Activated CD4-positive, alpha-beta T cell treated with anti-CD3 and anti-CD28 coated beads for 24 hours (primary cell): ENCODE measurements at regions not wholly inside any gene's neighbourhood (a gene's known extent, or its start where the extent isn't known, plus 50 kb on each side); places are given as distances from the start of the nearest gene placed in this dataset.

ENCODE experiments used
- DNase-seq, 2 donors: peaks; one replicate each; pipeline ENCODE4 v3.0.0-alpha.2; 2020; ENCODE audit warnings: low read depth in 2 of 2

DNA sequence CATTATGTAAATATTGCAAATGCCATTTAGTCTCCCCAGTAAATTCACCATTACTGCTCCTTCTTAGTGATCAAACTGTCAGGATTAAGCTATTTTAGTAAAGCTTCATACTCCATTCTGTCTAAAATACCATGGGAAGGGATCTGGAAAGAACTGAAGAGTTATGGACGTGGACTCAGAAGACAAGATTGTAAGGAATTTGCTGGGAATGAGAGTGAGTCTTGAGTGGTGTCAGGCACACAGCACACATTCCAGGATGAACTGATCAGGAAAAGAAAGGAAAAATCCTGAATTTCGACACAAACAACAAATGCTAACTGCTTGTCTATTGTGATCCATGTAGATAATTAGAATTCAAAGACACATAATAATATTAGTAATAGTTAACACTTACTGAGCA is 311.0 kb downstream of the CENPC start:
- DNase-seq: no peak

DNA sequence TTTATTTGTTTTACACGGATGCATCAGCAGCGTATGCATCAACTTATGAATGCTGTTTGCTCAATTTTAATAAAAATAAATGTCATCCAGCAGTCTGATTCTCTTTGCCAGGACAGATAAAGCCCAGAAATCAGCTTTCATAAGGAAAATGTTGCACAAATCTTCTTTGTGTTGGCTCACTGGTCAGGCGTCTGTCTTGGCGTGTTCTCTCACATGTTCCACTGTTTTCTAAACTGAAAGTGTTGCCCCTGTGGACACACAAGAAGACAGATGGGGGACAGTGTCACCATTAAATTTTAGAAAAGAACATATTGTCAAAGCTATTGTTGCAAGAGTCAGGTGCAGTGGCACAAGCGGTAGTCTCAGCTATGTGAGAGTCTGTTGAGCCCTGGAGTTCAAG is 316.2 kb downstream of the CENPC start:
- no peak for DNase-seq

DNA sequence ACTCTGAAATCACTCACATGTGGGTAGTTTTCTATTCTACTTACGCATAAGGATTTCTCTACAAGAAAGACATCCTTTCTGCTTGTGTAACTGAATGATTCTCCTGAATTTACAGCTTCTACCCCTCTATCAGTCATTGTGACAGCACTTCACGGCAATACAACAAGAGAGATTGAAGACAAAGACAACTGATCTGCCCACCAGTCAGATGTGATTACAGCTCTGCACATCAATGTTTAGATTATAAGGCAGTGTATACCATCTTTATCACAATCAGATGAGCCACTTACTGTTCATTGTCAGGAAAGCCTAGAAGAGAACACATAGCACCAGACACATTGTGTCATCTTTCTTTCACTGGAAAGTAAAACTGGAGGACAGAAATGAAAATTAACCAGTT is 324.4 kb downstream of the CENPC start:
- no peak for DNase-seq

DNA sequence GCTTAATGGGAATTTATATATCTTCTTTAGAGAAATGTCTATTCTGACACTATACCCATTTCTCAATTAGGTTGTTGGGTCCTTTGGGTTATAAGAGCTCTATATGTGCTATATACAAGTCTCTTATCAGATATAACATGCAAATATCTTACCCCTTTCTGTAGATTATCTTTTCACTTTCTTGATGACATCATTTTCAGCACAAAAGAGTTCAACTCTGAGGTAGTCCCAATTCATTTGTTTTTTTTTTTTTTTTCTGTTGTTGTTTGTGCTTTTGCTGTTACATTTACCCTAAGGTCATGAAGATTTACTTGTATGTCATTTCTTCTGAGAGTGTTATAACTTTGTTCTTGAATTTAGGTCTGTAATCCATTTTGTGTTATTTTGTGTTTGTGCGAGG is 326.4 kb downstream of the CENPC start:
- no peak for DNase-seq

DNA sequence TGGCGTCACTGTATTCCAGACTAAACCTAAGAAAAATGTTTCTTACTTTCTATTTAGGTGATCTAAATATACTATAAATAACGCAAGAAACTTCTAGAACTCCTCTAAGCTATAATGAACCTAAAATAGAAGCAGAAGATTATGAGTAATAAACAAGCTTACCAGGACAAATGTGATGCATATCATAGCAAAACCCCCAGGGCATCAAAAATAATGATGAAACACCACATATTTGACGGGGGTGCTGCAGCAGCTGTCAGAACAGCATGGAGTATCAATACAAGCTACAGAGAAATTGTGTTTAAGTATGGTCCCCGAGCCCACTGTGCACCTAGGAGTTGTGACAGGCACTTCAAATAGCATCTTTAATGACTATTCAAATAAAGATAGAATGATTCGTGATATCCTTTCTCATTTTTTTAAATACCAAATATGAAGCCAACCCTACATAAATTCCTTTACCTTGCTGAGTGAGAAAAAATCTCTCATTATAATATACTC is 337.3 kb downstream of the CENPC start:
- DNase-seq: no peak

DNA sequence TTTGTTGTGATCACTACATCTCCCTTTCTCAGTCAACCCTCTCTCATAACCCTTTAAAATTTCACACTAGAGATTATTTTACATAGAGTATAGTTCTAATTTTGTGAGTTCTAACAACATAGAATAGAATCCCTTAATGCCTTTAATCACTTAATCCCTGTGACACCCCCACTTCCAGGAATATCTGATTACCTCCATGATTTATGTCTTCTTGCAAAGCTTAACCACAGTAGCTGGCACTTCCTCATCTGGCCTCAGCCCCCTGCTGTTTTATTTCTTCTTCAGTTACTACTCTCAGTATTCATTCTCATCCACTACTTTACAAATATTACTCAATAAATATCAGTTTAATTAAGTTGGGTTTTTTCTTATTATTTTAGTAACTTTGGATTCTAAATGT is 340.9 kb downstream of the CENPC start:
- no peak for DNase-seq

DNA sequence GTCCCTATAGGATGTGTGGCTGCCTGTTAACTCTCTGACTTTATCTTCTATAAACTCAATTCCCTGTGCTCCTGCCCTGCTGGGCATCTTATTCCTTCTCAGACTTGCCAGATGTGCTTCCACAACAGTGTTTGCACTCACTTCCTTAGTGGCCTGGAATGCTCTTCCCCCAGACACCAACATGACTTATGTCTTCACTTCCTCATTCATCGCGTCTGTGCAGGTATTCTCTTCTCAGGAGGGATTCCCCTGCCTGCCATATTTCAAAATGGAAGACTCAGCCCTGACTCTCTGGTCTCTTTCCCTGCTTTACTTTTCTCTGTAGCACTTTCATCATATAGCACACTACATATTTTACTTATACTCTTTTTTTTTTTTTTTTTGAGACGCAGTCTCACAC is 344.0 kb downstream of the CENPC start:
- DNase-seq: no peak

DNA sequence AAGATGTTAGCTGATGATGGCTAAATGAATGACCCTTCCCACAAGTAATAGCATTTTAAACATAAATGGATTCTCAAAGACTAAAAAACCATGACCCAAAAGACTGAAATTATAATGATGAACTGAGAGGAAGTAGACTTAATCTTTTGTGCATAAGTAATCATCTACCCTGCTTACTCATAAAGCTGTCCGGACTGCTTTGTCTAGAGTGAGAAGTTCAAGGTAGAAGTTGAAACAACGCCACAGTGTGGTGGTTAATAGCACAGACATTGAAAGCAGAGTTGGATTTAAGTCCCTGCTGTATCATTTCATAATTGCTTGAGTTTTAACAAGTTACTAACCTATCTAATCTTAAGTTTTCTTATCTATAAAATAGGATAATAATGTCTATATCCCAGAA is 346.6 kb downstream of the CENPC start:
- DNase-seq: no peak

DNA sequence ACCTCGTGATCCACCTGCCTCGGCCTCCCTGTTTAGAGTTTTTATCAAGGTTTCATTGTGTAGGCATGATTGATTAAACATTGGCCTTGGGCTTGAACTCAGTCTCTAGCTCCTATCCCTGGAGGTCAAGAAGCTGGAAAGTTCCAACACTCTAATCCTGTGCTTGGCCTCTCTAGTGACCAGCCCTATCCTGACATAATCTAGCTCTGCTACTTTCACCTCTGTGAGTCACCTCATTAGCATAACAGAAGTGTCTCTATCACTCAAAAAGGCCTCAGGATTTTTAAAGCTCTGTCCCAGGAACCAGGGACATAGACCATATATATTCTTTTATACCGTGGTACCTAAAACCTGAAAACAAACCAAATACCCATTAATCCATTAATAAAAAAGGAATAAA is 377.5 kb downstream of the CENPC start:
- DNase-seq: no peak

DNA sequence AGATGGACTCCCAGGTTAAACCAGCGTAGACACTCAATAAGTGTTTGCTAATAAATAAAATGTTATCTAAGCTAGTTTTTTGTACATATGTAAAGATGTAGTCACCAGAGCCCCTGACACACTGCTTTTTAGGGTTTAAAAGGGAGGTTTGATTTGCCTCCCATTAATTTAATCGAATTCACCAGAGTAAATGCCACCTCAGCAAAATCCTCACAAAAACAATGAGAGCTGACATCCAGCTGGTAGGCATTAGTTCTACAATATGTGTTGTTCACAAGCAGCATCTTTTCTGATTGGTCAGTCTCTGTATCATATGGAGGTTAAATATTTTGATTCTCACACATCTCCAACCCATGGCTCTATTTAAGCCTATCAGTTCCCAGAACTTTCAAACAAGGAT is 382.6 kb downstream of the CENPC start:
- DNase-seq: no peak

DNA sequence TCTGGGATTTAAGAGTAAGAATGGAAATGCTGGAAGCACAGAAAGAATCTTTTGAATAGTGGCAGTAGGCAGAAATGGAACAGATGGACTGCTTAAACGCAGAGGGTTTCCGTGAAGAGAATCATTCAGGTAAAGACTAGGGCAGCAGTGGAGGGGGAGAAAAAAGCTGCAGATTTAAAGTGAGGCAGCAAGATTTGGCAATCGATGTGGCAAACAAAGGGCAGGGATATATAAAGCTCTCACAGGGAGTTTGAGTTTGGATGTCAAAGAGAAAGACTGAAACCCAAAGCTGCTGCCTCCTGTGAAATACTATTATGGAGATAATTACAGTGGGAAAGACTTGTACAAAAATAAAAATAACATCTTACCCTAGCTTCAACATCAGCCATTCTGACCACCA is 384.0 kb downstream of the CENPC start:
- no peak for DNase-seq

DNA sequence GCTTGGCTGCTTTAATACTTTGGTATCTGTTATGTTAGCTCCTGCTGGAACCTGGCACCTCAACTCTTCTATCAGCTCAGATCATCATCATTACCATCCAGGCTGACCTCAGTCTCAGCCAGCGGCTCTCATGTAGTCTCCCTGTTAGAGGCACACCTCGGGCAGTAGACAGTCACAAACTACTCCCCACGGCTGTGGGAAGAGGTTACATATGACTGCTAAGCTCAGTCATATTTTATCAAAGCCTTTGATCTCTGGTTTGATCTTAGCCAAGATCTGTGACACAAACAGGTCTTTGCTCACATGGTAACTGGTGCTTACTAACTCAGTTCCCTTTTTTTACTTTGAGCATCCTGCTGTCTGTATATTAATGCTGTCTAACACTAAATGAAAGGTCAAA is 384.9 kb downstream of the CENPC start:
- no peak for DNase-seq

DNA sequence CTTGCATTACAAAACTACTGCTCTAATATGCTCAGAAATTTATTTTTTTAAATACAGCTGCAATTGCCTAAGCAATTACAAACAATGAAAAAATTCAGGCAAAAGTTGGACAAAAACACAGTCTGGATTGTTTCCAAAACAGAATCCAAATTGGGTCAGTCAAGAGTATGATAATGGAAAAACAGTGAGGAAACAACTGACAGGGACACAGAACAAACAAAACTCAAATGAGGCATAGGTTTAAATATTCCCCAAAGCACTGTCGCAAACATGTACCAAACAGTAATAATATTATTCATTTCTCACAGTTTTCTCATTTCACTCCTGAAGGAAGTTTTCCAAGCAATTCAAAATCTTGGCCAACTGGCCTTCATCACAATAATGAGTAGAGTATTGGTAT is 386.6 kb downstream of the CENPC start:
- no peak for DNase-seq

DNA sequence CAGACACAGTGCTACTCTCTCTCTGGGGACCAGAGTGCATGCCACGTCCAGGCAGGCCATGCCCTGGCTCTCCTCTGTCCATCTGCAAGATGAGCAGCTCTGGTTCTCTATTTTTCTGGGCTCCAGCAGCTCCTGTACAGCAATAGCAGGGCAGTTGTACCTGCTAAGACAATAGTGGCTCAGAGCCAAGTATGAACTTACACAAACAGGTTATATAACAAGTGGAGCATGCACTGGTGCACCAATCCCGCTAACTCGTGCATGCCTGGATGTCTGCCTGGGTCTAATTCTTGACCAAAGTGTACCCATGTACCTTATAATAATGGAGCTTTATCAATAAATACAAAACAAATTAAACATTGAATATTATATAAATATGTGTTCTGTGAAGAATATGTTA is 392.3 kb downstream of the CENPC start:
- DNase-seq: no peak

DNA sequence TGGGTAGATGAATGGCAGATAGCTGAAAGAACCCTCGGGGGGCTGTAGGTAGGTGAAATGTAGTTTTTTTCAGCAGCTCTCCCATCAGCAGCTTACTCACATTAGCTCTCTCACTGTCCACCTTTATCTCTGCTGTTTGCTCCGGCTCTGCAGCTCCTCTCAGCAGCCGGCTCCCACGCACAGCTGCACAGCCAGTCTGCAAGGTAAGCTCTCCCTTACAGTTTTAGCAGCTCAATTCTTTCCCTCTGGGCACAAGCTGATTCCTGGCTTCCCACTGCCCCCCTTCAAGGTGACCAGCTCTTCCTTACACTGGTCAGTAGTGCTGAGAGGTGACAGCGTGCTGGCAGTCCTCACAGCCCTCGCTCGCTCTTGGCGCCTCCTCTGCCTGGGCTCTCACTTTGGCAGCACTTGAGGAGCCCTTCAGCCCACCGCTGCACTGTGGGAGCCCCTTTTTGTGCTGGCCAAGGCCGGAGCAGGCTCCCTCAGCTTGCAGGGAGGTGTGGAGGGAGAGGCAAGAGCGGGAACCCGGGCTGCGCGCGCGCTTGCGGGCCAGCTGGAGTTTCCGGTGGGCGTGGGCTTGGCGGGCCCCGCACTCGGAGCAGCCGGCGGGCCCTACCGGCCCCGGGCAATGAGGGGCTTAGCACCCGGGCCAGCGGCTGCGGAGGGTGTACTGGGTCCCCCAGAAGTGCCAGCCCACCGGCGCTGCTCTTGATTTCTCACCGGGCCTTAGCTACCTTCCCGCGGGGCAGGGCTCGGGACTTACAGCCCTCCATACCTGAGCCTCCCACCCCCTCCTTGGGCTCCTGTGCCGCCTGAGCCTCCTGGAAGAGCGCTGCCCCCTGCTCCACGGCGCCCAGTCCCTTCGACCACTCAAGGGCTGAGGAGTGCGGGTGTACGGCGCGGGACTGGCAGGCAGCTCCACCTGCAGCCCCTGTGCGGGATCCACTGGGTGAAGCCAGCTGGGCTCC is 393.6 kb downstream of the CENPC start:
- no peak for DNase-seq

DNA sequence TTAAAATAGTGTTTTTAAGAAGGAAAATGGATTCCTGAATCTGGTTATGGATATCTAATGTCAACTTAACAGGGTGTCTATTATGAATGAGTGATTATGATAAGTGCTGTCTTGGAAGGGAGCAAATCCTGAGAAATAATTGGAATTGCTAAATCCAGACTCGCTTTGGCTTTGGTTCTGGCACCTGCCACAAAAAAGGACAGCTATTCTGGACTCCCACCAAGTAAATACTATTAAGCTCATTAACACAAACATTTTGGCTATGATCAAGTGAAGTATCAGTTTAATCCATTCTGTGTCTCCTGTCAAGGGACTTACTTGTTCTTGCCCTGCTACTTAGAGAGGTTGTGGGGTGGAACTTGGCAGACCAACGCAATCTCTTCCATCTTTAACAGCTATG is 403.7 kb downstream of the CENPC start:
- no peak for DNase-seq

DNA sequence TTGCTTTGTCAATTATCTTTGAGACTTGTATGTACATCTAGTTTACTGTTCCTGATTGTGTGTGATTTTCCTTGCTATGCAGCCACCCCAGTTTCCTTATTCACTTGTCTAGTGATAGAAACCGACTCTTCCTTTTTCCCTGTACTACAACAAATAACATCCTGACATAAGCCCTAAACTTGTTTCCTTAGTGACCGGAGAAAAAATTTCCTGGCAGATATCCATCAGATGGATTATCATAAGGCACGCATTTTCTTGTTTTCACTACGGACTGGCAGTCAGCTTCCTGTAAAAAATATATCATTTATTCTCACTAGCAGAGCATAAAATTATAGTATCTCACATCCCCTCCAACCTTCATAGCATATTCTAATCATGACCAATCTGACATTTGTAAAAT is 410.7 kb downstream of the CENPC start:
- DNase-seq: no peak

DNA sequence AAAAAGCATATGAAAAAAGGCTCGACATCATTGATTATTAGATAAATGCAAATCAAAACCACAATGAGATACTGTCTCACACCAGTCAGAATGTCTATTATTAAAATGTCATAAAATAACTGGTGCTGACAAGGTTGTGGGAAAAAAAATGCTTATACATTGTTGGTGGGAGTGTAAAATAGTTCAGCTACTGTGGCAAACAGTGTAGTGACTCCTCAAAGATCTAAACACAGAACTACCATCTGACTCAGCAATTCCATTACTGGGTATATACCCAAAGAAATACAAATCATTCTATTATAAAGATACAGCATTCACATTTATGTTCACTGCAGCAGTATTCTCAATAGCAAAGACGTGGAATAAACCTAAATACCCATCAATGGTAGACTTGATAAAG is 412.1 kb downstream of the CENPC start:
- no peak for DNase-seq

DNA sequence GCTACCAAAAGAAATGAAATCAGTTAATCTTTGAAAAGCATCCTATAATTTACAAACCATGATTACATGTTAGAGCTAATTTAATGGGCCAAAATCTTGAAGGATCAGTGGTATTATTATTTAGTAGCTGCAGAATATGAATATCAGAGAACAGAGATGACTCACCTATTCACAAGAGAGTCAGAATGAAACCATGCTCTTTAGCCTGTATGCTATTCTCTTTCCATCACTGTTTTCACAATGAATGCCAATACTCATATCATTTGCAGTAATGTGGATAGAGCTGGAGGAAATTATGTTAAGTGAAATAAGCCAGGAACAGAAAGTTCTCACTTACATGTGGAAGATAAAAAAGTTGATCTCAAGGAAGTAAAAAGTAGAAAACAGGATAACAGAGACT is 414.1 kb downstream of the CENPC start:
- DNase-seq: no peak

DNA sequence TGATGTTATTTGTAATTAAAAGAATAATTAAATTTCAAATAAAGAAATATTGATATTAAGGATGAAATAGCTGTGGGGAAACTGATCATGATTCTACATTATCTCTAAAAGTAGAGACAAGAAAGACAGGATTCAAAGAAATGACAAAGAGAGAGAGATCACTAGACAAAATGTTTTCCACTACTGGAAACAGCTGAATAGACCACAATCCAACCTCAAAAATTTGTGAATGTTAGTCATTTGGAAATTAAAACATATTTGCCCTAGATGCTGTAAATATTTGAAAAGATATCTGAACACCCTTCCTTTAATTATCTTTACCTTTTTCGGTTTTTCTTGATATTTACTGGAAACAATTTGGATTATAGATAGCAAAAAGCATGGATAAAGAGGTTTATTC is 414.9 kb downstream of the CENPC start:
- DNase-seq: no peak

DNA sequence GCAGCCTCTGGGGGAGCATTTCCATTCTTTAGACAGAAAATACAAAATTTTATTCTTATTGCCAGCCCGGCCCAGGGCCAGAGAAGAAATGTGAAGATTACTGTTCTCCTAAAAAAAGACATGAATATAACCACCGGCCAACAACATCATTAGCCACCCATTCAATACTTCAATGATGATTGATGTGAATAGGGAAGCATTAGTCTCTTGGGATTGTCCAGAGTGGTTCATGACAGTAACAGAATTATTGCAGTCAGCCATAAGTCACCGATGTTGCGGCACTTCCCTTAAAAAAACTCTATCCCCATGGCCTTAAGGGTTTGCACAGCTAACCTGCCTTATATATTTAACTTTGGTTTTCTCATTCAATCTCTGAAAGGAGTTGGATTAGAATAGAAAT is 418.7 kb downstream of the CENPC start:
- DNase-seq: no peak

DNA sequence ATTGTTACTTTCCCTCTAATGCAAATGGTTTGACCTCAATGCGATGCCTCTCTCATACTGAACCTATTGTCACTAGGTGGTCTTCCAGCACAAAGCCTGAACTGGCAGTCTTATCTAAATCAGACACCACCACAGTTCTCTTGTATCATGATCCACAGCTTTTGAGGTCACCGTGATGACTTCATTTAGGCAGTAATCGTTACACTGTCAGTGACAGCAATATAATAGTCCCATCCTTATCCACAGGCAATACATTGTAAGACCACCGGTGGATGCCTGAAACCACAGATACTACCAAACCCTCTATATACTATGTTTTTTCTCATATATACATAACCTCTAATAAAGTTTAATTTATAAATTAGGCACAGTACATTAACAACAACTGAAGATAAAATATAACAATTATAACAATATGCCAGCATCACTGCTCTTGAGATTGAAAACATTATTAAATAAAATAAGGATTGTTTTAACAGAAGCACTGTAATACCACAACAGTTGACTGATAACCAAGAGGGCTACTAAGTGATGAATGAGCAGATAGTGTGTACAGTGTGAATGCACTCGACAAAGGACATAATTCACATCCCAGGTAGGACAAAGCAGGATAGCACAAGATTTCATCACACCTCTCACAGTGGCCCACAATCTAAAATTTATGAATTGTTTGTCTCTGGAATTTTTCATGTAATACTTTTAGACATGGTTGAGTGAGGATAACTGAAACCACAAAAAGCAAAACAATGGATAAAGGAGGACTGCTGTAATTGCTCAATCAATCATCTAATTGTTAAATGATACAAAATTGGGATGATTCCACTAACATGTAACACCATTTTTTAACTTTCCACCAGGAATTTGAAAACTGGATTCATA is 419.4 kb downstream of the CENPC start:
- DNase-seq: no peak

DNA sequence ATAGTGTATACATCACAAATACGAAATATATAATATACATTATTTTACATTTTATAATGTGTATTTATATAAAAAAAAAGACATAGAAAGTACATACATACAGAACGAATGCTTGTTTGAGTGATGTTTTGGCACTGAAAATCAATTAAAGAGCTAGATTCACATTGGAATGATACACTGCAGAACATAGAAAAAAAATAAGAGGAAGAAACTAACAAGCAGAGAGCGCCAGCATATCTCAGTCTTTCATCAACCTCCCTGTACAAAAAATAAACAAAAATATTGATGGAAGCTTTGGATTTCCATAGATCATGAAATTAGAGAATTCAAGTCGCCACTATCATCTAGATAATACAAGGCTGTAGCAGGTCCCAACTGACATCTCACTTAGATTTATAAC is 420.6 kb downstream of the CENPC start:
- no peak for DNase-seq
